ENCODE measurements at regions not wholly inside any gene's neighbourhood (a gene's known extent, or its start where the extent isn't known, plus 50 kb on each side); places are given as distances from the start of the nearest gene placed in this dataset.

DNA sequence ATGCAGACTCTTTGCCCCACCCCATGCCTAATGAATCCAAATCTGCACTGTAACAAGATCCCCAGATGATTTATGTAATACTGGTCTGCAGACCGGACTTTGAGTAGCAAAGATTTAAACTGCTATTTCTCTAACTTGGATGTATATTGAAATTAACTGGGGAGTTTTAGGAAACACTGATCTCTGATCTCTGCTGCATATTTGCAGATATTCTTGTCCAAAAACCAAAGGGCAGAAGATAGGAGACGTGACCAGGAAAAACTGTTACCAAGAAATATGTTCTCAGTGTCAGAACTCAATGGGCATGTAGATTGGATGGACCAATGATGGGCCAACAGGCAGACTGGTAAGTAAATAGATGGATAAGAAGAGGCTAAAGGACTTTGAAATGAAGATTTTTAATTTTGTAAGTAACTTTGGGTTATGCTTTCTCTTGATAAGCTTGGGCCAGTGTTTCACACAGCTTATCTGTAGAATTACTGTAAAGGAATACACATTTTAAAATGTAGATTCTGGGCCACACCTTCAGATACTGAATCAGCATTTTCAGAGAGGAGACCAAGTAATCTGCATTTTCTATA is 64.5 kb upstream of the TP63 start:
- Mint-ChIP-seq H3K27me3 (ENCODE audit: low read depth) (no peaks in the 10 kb centered on the region), H3K4me1 (ENCODE audit: low read depth) (peaks cover 60% of the 10 kb centered on the region), H3K27ac (no peak overlapping the region), H3K36me3 (ENCODE audit: low read depth) (no peaks in the 10 kb centered on the region), H3K9me3 (no peaks in the 10 kb centered on the region), H3K4me3 (no peak overlapping the region)
- no peak for DNase-seq (ENCODE audit: low spot score)

DNA sequence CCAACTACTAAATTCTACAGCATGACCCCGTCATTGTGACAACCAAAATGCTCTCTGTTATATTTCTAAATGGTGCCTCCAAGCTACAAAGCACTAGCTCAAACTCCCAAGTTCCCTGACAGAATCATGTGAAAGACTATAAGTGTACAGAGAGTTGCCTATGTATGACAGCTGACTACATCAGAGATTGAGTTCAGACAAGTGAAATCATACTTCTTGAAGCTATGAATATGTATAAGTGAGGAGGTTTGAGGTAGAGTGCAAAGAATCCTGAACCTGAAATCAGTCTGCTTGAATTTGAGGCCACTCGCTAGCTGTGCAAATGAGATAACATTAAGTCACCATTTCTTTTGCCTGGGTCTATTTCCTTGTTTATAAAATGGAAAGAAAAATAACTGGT is 63.9 kb upstream of the TP63 start:
- Mint-ChIP-seq H3K27me3 (ENCODE audit: low read depth) (no peaks in the 10 kb centered on the region), H3K4me1 (ENCODE audit: low read depth) (peaks cover 63% of the 10 kb centered on the region), H3K4me3 (no peak overlapping the region), H3K27ac (no peak overlapping the region), H3K36me3 (ENCODE audit: low read depth) (no peaks in the 10 kb centered on the region), H3K9me3 (no peaks in the 10 kb centered on the region)
- DNase-seq (ENCODE audit: low spot score) = no peak

DNA sequence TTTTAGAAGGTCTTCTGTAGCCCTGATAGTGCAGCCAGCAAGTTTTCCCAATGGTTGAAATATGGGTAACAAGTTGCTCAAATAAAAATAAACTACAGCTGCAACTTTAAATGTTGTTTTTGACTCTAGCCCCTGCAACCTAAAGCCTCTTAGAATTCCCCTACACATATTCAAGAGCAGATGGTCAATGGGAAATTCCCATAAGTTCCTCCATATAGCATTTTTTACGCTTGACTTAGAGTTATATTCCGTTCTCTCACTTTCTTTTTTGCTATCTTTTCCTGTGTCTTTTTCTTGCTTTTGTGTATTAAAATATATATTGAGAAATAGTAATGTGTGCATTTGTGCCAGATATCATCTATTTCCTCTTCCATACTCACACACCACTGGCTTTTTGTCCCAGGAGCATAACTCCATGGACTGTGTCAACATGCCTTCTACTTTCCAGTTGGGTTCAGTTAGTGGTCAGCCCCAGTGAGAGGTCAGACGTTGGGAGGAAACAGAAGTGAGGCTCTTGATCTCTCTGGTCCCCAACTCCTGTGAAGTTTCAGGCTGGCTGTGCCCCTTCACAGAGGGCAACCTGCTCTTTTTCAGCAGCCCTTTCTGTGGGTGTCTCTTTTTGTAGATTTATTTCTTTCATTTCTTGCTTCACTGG is 63.3 kb upstream of the TP63 start:
- Mint-ChIP-seq H3K4me3 (no peak overlapping the region), H3K27ac (no peak overlapping the region), H3K36me3 (ENCODE audit: low read depth) (no peaks in the 10 kb centered on the region), H3K27me3 (ENCODE audit: low read depth) (no peaks in the 10 kb centered on the region), H3K4me1 (ENCODE audit: low read depth) (peaks cover 64% of the 10 kb centered on the region), H3K9me3 (no peaks in the 10 kb centered on the region)
- DNase-seq (ENCODE audit: low spot score) = no peak

DNA sequence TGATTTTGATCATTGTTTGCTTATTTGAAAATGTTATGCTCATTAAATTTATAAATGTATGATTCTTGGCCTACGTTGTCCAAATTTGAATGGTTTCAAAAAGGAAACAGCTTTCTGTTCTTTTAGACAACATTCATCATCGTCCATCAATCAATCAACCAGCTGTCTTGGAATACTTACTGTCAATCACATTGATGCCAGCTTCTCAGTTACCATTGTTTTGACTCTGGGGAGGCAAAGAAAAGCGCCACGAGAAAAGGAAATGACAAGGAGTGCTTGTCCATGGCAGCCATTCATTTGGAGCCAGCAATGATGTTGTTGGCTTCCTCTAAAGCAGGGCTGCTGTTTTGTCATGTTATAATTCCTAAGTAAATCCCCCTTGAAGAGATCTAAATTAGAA is 62.2 kb upstream of the TP63 start:
- H3K4me3 Mint-ChIP-seq = no peak overlapping the region
- H3K27ac Mint-ChIP-seq = no peak overlapping the region
- DNase-seq (ENCODE audit: low spot score) = no peak
- peaks cover 63% of the 10 kb centered on the region for H3K4me1 Mint-ChIP-seq (ENCODE audit: low read depth)
- H3K9me3 Mint-ChIP-seq = no peaks in the 10 kb centered on the region
- no peaks in the 10 kb centered on the region for H3K27me3 Mint-ChIP-seq (ENCODE audit: low read depth)
- no peaks in the 10 kb centered on the region for H3K36me3 Mint-ChIP-seq (ENCODE audit: low read depth)

DNA sequence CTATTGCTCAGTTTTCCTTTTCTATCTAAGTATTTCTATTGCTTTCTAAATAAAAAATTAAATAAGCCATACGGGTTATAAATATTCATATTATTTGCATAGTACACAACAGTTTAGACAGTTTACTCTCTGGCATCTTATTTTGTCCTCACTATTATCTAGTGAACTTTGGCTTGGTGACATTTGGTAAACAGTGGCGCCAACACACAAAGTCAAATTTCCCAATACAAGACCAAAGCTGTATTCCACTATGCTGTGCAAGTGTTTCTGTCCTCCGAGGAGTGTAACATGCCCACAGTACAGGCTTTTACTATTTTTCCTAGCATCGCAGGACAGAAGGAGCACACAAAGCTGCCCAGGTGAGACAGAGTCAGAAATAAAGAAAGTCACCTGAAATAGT is 61.7 kb upstream of the TP63 start:
- H3K27me3 Mint-ChIP-seq (ENCODE audit: low read depth) = no peaks in the 10 kb centered on the region
- H3K4me3 Mint-ChIP-seq = no peak overlapping the region
- no peak overlapping the region for H3K27ac Mint-ChIP-seq
- H3K4me1 Mint-ChIP-seq (ENCODE audit: low read depth) = peaks cover 58% of the 10 kb centered on the region
- no peak for DNase-seq (ENCODE audit: low spot score)
- H3K36me3 Mint-ChIP-seq (ENCODE audit: low read depth) = no peaks in the 10 kb centered on the region
- no peaks in the 10 kb centered on the region for H3K9me3 Mint-ChIP-seq

DNA sequence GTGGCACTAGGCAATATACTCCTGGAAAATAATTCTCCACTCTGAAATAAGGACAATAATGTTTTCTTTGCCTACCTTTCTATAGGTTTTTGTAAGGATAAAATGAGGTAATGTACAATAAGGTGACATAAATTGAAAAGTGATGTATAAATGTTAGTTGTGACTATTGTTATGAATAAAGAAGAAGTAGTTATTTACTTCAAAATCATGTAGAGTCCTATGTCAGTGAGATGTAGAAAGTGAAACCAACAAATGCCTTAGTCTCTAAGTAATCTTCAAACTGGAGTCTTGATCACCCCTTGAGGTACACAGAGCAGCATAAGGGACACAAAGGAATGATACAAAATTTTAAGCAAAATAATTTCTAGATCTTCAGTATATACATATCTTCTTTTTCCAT is 60.3 kb upstream of the TP63 start:
- no peak for DNase-seq (ENCODE audit: low spot score)
- H3K9me3 Mint-ChIP-seq = no peaks in the 10 kb centered on the region
- peaks cover 48% of the 10 kb centered on the region for H3K4me1 Mint-ChIP-seq (ENCODE audit: low read depth)
- no peaks in the 10 kb centered on the region for H3K36me3 Mint-ChIP-seq (ENCODE audit: low read depth)
- peak overlapping the region; percentile 41 for H3K27ac Mint-ChIP-seq
- peak overlapping the region; percentile 45 for H3K4me3 Mint-ChIP-seq
- H3K27me3 Mint-ChIP-seq (ENCODE audit: low read depth) = no peaks in the 10 kb centered on the region

DNA sequence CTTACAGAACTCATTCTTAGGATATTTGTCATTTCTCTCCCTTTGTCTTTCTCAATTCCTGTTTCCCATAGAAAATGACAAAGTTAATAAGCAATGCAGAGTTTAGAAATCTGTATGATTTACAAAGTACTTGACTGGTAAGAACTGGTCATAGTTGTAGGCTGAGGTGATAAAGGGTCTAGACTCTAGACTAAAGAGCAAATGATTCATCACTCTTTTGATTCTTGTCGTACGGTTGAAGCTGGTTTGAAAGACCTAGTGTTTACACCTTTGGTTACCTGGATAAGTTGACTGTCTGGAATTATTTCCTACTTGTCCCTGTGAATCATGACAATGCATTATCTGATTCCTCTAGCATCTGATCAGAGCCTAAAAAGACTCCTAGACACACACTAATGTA is 58.9 kb upstream of the TP63 start:
- Mint-ChIP-seq H3K36me3 (ENCODE audit: low read depth) (no peaks in the 10 kb centered on the region), H3K4me1 (ENCODE audit: low read depth) (peaks cover 41% of the 10 kb centered on the region), H3K27ac (no peak overlapping the region), H3K9me3 (no peaks in the 10 kb centered on the region), H3K4me3 (no peak overlapping the region), H3K27me3 (ENCODE audit: low read depth) (no peaks in the 10 kb centered on the region)
- DNase-seq (ENCODE audit: low spot score) = no peak

DNA sequence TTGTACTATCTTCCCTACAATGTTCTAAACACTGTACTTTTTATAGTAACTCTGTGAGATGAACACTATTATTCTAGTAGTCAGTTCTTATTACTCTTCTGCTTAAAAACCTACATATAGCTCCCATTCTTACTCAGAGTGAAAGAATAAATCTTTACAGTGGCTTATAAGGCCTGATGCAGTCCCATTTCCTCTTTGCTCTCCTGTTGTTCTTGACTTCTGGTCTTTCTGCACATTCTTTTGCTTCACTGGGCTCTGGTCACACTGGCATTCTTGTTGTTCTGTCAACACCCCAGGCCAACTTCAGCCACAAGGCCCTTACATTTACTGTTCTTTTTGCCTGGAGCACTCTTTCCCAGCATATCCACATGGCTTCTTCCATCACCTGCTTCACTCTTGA is 58.2 kb upstream of the TP63 start:
- H3K4me3 Mint-ChIP-seq = no peak overlapping the region
- H3K9me3 Mint-ChIP-seq = peaks cover 4% of the 10 kb centered on the region
- peaks cover 2% of the 10 kb centered on the region for H3K36me3 Mint-ChIP-seq (ENCODE audit: low read depth)
- H3K4me1 Mint-ChIP-seq (ENCODE audit: low read depth) = peaks cover 35% of the 10 kb centered on the region
- no peak overlapping the region for H3K27ac Mint-ChIP-seq
- no peaks in the 10 kb centered on the region for H3K27me3 Mint-ChIP-seq (ENCODE audit: low read depth)
- no peak for DNase-seq (ENCODE audit: low spot score)

DNA sequence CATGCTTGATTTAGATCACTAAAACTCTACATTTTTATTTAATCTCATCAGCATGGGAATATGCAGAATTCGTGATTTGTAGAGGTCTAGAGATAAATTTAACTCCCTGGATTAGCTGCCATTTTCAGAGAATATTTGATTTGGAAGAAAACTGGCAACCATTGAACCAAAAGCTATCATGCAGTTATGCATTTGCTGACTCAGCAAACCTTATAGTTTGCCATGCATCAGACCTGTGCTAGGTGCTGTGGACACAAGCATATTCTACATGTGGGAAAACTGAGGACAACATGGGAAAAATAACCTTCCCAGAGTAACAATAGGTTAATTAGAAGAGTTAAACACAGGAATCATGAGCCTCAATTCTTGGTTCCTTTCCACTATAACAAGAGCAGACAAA is 54.7 kb upstream of the TP63 start:
- Mint-ChIP-seq H3K9me3 (peaks cover 5% of the 10 kb centered on the region), H3K4me1 (ENCODE audit: low read depth) (peaks cover 10% of the 10 kb centered on the region), H3K27ac (no peak overlapping the region), H3K27me3 (ENCODE audit: low read depth) (no peaks in the 10 kb centered on the region), H3K36me3 (ENCODE audit: low read depth) (peaks cover 2% of the 10 kb centered on the region), H3K4me3 (no peak overlapping the region)
- no peak for DNase-seq (ENCODE audit: low spot score)

DNA sequence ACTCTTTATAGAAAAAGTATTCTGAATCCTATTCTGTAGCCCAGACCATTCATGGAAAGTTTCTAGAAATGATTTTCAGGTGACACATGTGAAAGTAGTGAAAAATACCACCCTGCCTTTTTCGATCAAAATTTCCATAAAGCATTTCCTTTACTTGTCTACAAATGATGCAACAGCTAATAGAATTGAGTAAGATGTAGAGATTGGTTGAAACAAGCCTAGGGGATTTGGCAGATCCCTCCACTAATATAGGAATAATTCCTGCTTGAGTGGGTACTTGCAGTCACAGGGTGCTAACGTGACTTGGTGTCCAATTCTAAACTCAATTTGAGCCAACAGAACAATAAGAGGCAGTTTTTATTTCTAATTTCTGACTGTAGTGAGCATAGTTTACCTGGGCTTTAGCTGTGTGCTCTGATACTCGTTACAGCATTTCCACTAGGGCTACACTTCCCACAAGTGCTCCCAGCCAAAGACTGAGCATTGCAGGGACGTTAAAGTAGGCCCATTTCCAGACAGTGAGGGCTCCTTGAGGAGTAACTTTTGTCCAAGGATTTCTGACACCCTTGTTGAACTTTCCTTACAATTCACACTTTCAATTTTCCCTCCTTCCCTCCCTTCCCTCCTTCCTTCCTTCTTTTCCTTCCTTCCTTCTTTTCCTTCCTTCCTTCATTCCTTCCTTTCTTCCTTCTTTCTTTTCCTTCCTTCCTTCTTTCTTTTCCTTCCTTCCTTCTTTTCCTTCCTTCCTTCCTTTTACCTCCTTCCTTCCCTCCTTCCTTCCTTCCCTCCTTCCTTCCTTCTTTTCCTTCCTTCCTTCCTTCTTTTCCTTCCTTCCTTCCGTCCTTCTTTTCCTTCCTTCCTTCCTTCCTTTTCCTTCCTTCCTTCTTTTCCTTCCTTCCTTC is 53.9 kb upstream of the TP63 start:
- no peak for DNase-seq (ENCODE audit: low spot score)
- no peak overlapping the region for H3K27ac Mint-ChIP-seq
- no peaks in the 10 kb centered on the region for H3K27me3 Mint-ChIP-seq (ENCODE audit: low read depth)
- H3K4me1 Mint-ChIP-seq (ENCODE audit: low read depth) = peaks cover 8% of the 10 kb centered on the region
- H3K36me3 Mint-ChIP-seq (ENCODE audit: low read depth) = peaks cover 2% of the 10 kb centered on the region
- H3K9me3 Mint-ChIP-seq = peaks cover 5% of the 10 kb centered on the region
- no peak overlapping the region for H3K4me3 Mint-ChIP-seq

DNA sequence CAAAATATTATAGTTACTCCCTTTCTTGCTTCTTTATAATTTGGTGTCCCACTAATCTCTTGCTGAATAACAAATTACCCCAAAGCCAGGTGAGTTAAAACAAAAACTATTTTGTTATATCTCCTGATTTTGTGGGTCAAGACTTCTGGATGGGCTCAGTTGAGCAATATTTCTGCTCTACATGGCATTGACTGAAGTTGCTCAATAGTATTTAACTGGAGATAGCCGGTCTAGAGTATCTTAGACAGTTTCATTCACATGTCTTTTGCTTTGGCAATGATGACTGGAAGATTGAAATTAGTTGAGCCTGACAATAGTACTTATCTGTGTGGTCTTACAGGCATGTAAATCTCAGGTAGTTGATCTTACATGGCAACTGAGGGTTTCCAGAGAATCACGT is 51.0 kb upstream of the TP63 start:
- no peaks in the 10 kb centered on the region for H3K4me1 Mint-ChIP-seq (ENCODE audit: low read depth)
- no peaks in the 10 kb centered on the region for H3K27me3 Mint-ChIP-seq (ENCODE audit: low read depth)
- H3K36me3 Mint-ChIP-seq (ENCODE audit: low read depth) = peaks cover 2% of the 10 kb centered on the region
- H3K9me3 Mint-ChIP-seq = peaks cover 5% of the 10 kb centered on the region
- DNase-seq (ENCODE audit: low spot score) = no peak
- no peak overlapping the region for H3K27ac Mint-ChIP-seq
- no peak overlapping the region for H3K4me3 Mint-ChIP-seq
